Colonic mucosa (tissue), 4 donors: ENCODE measurements at regions not wholly inside any gene's neighbourhood (a gene's known extent, or its start where the extent isn't known, plus 50 kb on each side); places are given as distances from the start of the nearest gene placed in this dataset.

Source experiments
- DNase-seq: peaks from one replicate; pipeline ENCODE4 v3.0.0-alpha.2; 2020
- H3K27ac ChIP-seq: fragments of 200-600 bp; one replicate; pipeline ENCODE4 v1.8.0; 2021
- H3K27me3 ChIP-seq: fragments of 200-600 bp; one replicate; pipeline ENCODE4 v1.8.0; 2021
- H3K36me3 ChIP-seq: fragments of 200-600 bp; one replicate; pipeline ENCODE4 v1.8.0; 2021
- H3K4me1 ChIP-seq: fragments of 200-600 bp; one replicate; pipeline ENCODE4 v1.8.0; 2021; ENCODE audit warnings: mild to moderate bottlenecking
- H3K4me3 ChIP-seq: fragments of 200-600 bp; one replicate; pipeline ENCODE4 v1.8.0; 2021
- H3K9ac ChIP-seq, 2 donors: one replicate each; pipeline ENCODE4 v1.7.0; 2013; ENCODE audit warnings: control low read depth in 2 of 2, low read depth in 2 of 2, low read length in 2 of 2
- H3K9me3 ChIP-seq: fragments of 200-600 bp; one replicate; pipeline ENCODE4 v1.8.0; 2021
- intact Hi-C: fragments of 100-400 bp; cut with DNase I; formaldehyde crosslinking; loops from one replicate; pipeline ENCODE4 v1.14.1; 2022
- TF ChIP-seq, protein P1 (sequence below): fragments of 200-600 bp; IDR thresholded peaks from one replicate; pipeline ENCODE4 v1.8.0; 2022; ENCODE audit warnings: antibody characterized with exemption, mild to moderate bottlenecking
- donor health status: healthy.
- donor health status: DM: no; HTN: no; CAD: no.
- donor health status: DM: no; HTN: no; CAD: no.

DNA sequence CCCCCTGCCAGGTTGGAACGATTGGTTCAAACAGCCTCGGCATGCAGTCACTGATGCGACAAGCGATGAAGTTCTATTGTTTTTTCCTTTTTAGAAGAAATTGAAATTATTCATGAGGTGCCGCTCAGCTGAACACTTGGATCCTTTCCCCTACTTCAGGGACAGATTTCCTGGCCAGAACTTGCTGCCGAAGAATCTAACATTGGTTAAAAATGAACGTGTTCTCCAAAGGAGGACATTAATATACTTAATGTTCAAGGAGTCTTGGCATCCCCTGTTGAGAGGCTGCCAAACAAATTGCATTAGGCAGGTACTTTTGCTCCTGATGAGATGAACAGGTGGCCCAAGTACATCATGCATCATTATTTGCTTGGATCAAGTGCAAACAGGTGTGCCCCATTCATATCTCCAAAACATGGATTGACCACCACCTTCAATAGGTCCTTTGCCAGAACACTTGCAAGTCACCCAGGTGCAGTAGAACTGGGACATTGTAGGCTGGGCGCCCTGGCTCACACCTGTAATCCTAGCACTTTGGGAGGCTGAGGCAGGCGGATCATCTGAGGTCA, 437.2 kb downstream of the HAPSTR1 start:
- no peak overlapping the region for H3K4me3 ChIP-seq
- H3K9ac ChIP-seq, result no peak overlapping the region
- no peaks in the 10 kb centered on the region for H3K36me3 ChIP-seq
- no peaks in the 10 kb centered on the region for H3K9me3 ChIP-seq
- H3K4me1 ChIP-seq, result no peaks in the 10 kb centered on the region
- intact Hi-C loops, result no loop called here
- TF ChIP-seq, protein P1, sequence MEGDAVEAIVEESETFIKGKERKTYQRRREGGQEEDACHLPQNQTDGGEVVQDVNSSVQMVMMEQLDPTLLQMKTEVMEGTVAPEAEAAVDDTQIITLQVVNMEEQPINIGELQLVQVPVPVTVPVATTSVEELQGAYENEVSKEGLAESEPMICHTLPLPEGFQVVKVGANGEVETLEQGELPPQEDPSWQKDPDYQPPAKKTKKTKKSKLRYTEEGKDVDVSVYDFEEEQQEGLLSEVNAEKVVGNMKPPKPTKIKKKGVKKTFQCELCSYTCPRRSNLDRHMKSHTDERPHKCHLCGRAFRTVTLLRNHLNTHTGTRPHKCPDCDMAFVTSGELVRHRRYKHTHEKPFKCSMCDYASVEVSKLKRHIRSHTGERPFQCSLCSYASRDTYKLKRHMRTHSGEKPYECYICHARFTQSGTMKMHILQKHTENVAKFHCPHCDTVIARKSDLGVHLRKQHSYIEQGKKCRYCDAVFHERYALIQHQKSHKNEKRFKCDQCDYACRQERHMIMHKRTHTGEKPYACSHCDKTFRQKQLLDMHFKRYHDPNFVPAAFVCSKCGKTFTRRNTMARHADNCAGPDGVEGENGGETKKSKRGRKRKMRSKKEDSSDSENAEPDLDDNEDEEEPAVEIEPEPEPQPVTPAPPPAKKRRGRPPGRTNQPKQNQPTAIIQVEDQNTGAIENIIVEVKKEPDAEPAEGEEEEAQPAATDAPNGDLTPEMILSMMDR, result no peak
- no peak for DNase-seq
- no peaks in the 10 kb centered on the region for H3K27me3 ChIP-seq
- H3K27ac ChIP-seq, result no peak overlapping the region

GRCh38 chr16:9533042-9533441, 441.6 kb downstream of the HAPSTR1 start:
- intact Hi-C loops, result no loop called here

DNA sequence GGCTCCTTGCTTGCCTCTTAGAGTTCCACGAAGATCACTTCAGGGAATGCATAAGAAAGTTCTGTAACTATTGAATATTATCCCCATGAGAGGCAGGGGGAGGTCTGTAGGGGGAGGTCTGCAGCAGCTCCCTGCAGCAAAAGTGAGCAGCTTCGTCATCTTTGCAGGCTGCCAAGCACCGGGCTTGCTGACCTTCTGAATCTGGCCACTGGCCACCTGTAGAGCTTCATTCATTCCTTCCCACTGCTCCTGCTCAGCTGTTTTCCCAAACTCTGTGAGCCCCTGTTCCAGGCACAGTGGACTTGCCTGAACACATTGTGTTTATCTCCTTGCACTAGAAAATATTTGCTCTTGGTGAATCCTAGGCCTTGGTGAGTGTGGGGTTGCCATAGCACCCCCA, 443.3 kb downstream of the HAPSTR1 start:
- Histone ChIP-seq H3K9ac (no peak overlapping the region), H3K4me1 (no peaks in the 10 kb centered on the region), H3K27me3 (no peaks in the 10 kb centered on the region), H3K36me3 (no peaks in the 10 kb centered on the region), H3K9me3 (no peaks in the 10 kb centered on the region), H3K27ac (no peak overlapping the region), H3K4me3 (no peak overlapping the region)
- intact Hi-C loops, result no loop called here
- TF ChIP-seq, protein P1, result no peak
- DNase-seq, result no peak

More at GRCh38 chr16:9533042-9533441, 441.6 kb downstream of the HAPSTR1 start:
- Histone ChIP-seq H3K4me3 (no peak overlapping the region), H3K36me3 (no peaks in the 10 kb centered on the region), H3K9ac (no peak overlapping the region), H3K9me3 (no peaks in the 10 kb centered on the region), H3K27ac (no peak overlapping the region), H3K4me1 (no peaks in the 10 kb centered on the region), H3K27me3 (no peaks in the 10 kb centered on the region)
- TF ChIP-seq, protein P1, result no peak
- DNase-seq, result no peak

- H3K4me3 ChIP-seq, result no peak overlapping the region
- TF ChIP-seq, protein P1, result no peak
- DNase-seq, result no peak
- intact Hi-C loops, result no loop called here
- H3K27me3 ChIP-seq, result no peaks in the 10 kb centered on the region
- no peaks in the 10 kb centered on the region for H3K9me3 ChIP-seq
- H3K4me1 ChIP-seq, result no peaks in the 10 kb centered on the region
- H3K36me3 ChIP-seq, result no peaks in the 10 kb centered on the region
- no peak overlapping the region for H3K9ac ChIP-seq
- no peak overlapping the region for H3K27ac ChIP-seq
Observed at GRCh38 chr16:9536905-9537304, 445.5 kb downstream of the HAPSTR1 start.

DNA sequence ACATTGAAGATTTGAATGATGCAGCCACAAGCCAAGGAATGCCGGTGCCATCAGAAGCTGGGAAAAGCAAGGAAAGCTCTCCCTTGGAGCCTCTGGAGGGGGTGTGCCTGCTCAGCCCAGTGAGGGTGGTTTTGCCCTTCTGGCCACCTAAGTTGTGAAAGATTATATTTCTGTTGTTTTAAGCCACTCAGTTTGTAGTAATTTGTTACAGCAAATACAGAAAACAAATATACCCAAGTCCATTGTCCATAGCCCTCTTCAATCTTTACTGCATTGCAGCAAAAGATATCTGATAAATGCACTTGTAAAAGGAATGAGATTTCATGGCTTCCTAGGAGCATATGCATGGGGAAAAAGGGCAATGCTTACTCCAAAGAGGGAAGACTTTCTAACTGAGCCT, 447.9 kb downstream of the HAPSTR1 start:
- Histone ChIP-seq H3K4me3 (no peak overlapping the region), H3K36me3 (no peaks in the 10 kb centered on the region), H3K27me3 (no peaks in the 10 kb centered on the region), H3K4me1 (no peaks in the 10 kb centered on the region), H3K27ac (no peak overlapping the region), H3K9ac (no peak overlapping the region), H3K9me3 (no peaks in the 10 kb centered on the region)
- TF ChIP-seq, protein P1, result no peak
- intact Hi-C loops, result no loop called here
- DNase-seq, result no peak
